ENCODE measurements at regions not wholly inside any gene's neighbourhood (a gene's known extent, or its start where the extent isn't known, plus 50 kb on each side); places are given as distances from the start of the nearest gene placed in this dataset.
"Not testable (repeated sequence)": the region's sequence is repeated elsewhere in the genome, so short reads cannot be mapped to it uniquely, and the experiment has no call there.

DNA sequence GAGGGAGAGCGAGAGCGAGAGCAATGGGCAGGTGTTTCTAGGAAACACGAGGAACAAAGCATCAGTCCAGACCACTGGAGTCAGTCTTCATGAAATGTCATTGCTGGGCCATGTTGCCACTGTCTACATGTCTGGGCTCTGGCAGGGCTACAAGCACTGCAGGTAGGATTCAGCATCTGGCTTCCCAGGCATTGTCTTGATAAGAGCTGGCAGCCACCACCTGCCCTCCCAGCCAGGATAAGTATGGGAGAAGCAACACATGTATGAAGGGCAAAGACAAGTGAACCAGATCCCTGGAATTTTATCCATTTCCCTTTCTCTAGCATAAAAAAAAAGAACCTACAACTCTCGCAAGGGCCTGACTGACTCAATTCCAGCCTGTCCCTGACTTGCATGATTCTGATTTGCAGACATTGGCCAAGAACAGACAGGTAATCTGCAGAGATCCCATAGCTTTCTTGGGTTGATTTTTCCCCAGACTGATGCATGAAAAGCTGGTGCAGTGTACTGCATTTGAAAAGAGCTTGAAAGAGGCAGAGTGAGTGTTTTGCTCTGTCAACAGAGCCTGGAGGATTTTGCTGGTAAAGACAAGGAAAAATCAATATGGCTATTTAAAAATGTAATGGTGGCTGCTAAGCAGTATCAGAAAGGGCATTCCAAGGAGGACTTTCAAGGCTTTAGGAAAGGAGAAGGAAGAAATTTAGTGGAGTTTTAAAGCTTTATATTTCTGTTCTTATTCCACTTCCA is 157.2 kb upstream of the MYRIP start:
- no peak for DNase-seq
- 86 to 92% methylated on average over 4 of the region's 4 CpGs for WGBS, 2 donors
- Histone ChIP-seq H3K4me1 (no peaks in the 10 kb centered on the region), H3K4me3 (no peak overlapping the region), H3K27ac (no peak overlapping the region), H3K27me3 (no peaks in the 10 kb centered on the region), H3K9me3 (no peaks in the 10 kb centered on the region), H3K36me3 (no peaks in the 10 kb centered on the region)
- intact Hi-C loops (cut with DNase I), result no loop called here
- ATAC-seq, result no peak
- no peak for TF ChIP-seq CTCF (IDR thresholded peaks at IDR 0.05)

- H3K36me3 ChIP-seq; H3K27ac ChIP-seq; H3K9me3 ChIP-seq; intact Hi-C loops (cut with DNase I); DNase-seq; H3K4me1 ChIP-seq; ATAC-seq; H3K27me3 ChIP-seq; H3K4me3 ChIP-seq: not testable (repeated sequence)
- 90 to 92% methylated on average over 24 to 26 of the region's 26 CpGs for WGBS, 2 donors
Observed at GRCh38 chr3:39655718-39656117, 153.7 kb upstream of the MYRIP start.

DNA sequence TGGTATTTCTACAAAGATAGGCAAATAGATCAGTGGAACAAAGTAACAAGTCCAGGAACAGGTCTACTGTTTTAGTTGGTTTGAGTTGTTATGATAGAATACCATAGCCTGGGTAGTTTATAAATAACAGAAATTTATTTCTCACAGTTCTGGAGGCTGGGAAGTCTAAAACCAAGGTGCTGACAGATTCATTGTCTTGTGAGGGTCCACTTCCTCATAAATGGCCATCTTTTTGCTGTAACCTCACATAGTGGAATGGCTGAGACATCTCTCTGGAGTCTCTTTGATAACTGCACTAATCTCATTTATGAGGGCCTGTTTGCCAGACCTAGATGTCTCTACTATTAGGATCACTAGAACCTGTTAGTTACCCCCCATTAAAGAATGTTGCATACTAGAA is 152.3 kb upstream of the MYRIP start:
- Histone ChIP-seq H3K9me3 (no peaks in the 10 kb centered on the region), H3K27ac (no peak overlapping the region), H3K27me3 (no peaks in the 10 kb centered on the region), H3K36me3 (no peaks in the 10 kb centered on the region), H3K4me3 (no peak overlapping the region), H3K4me1 (no peaks in the 10 kb centered on the region)
- ATAC-seq (no peak), DNase-seq (no peak)
- intact Hi-C loops (cut with DNase I), result no loop called here
- TF ChIP-seq CTCF (IDR thresholded peaks at IDR 0.05), result no peak

DNA sequence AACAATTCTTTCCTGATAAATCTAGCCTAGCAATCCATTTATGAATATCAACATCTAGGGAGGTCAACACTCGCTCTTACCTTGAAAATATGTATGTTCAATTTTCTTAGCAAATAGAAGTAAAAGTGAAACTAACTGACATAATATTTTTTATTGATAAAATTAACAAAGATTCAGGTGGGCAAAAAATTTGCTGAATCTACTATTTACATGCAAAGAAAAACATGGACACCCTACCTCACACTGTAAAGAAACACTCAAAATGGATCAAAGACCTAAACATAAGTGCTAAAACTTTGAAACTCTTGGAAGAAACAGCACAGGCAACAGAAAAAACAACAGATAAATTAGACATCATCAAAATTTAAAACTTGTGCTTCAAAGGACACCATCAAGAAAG is 151.6 kb upstream of the MYRIP start:
- no peaks in the 10 kb centered on the region for H3K36me3 ChIP-seq
- 78 to 93% methylated on average over 1 of the region's 1 CpG for WGBS, 2 donors
- no peak for TF ChIP-seq CTCF (IDR thresholded peaks at IDR 0.05)
- DNase-seq, result no peak
- no peak for ATAC-seq
- H3K27me3 ChIP-seq, result no peaks in the 10 kb centered on the region
- H3K4me1 ChIP-seq, result no peaks in the 10 kb centered on the region
- H3K4me3 ChIP-seq, result no peak overlapping the region
- no peaks in the 10 kb centered on the region for H3K9me3 ChIP-seq
- intact Hi-C loops (cut with DNase I), result no loop called here
- H3K27ac ChIP-seq, result no peak overlapping the region

- ATAC-seq (no peak), DNase-seq (no peak)
- Histone ChIP-seq H3K36me3 (no peaks in the 10 kb centered on the region), H3K27me3 (peaks cover 0 to 17% (median 7%) of the 10 kb centered on the region in 7 donors), H3K4me3 (no peak overlapping the region), H3K4me1 (no peaks in the 10 kb centered on the region), H3K9me3 (no peaks in the 10 kb centered on the region), H3K27ac (no peak overlapping the region)
- intact Hi-C loops (cut with DNase I), result no loop called here
- WGBS, 2 donors, result 88 to 93% methylated on average over 4 of the region's 4 CpGs
- TF ChIP-seq CTCF (IDR thresholded peaks at IDR 0.05), result no peak
Observed at GRCh38 chr3:39664931-39665330, 144.5 kb upstream of the MYRIP start.

Measured in heart right ventricle (tissue), 16 donors.